Ishikawa (cell line): ENCODE measurements at regions not wholly inside any gene's neighbourhood (a gene's known extent, or its start where the extent isn't known, plus 50 kb on each side); places are given as distances from the start of the nearest gene placed in this dataset.

Source experiments
- CEBPB ChIP-seq: IDR thresholded peaks from 2 replicates; pipeline ENCODE4 v1.6.1; 2012
- CREB1 ChIP-seq: IDR thresholded peaks from 2 replicates; pipeline ENCODE4 v1.6.1; 2012; ENCODE audit warnings: low read depth
- EGR1 ChIP-seq: IDR thresholded peaks from 2 replicates; pipeline ENCODE4 v1.6.1; 2012
- EP300 ChIP-seq: IDR thresholded peaks from 2 replicates; pipeline ENCODE4 v1.6.1; 2012; ENCODE audit warnings: borderline replicate concordance
- FOXM1 ChIP-seq: IDR thresholded peaks from 2 replicates; pipeline ENCODE4 v1.6.1; 2012; ENCODE audit warnings: low read depth, borderline replicate concordance
- MAX ChIP-seq: IDR thresholded peaks from 2 replicates; pipeline ENCODE4 v1.6.1; 2012
- NFIC ChIP-seq: IDR thresholded peaks from 2 replicates; pipeline ENCODE4 v1.6.1; 2012
- RAD21 ChIP-seq: IDR thresholded peaks from 2 replicates; pipeline ENCODE4 v1.6.1; 2012; ENCODE audit warnings: low read depth
- REST ChIP-seq: IDR thresholded peaks from 2 replicates; pipeline ENCODE4 v1.6.1; 2012; ENCODE audit warnings: low read depth, mild to moderate bottlenecking
- TAF1 ChIP-seq: IDR thresholded peaks from 2 replicates; pipeline ENCODE4 v1.6.1; 2012; ENCODE audit warnings: low read depth, mild to moderate bottlenecking
- TCF12 ChIP-seq: IDR thresholded peaks from 2 replicates; pipeline ENCODE4 v1.6.1; 2012; ENCODE audit warnings: low read depth
- TEAD4 ChIP-seq: IDR thresholded peaks from 2 replicates; pipeline ENCODE4 v1.6.1; 2012
- YY1 ChIP-seq: IDR thresholded peaks from 2 replicates; pipeline ENCODE4 v1.6.1; 2012; ENCODE audit warnings: low read depth
- ZBTB7A ChIP-seq: IDR thresholded peaks from 2 replicates; pipeline ENCODE4 v1.6.1; 2012; ENCODE audit warnings: low read depth
- TF ChIP-seq, protein P1 (sequence below): IDR thresholded peaks from 2 replicates; pipeline ENCODE4 v1.6.1; 2012

DNA sequence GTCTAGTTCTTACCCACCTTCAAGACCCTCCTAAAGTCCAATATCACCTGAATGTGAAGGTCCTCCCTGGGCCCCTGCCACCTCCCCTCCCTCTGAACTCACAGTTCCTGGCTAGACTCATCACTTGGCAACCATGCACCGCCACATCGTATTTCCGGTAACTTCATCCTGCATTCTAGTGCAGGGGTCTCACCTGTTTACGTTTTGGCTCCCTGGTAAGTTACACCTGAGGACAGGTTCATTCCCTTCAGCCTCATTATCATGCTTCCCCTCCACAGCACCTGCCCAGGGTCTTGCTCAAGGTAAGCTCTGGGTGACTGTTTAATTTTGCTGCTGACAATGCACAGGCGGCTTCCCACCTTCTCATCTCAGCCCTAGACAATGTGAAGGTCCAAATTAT, 93.1 kb downstream of the MIS18A start:
- no peak for TF ChIP-seq NFIC
- TF ChIP-seq CREB1: no peak
- TF ChIP-seq EGR1: no peak
- no peak for TF ChIP-seq EP300

DNA sequence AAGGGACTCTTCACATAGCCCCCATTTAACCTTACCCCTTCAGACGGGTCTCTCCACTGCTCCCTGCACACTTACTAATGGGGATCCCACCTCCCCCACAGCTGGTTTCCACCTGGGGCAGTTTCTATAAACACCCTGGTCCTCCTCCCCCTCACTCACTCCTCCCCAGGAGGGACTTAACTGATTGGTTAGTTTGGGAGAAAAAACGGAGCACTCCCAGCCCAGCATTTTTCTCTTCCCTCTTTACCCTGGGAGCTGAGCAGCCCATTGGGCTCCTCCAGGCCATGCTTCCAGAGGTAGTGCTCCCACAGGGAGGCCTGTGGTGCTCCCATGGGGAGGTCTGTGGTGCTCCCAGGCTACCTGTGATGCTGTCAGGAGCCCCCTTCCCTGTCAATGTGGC, 93.7 kb downstream of the MIS18A start:
- TF ChIP-seq ZBTB7A (no peak), REST (no peak), EP300 (no peak), TCF12 (no peak)
- TF ChIP-seq, protein P1, sequence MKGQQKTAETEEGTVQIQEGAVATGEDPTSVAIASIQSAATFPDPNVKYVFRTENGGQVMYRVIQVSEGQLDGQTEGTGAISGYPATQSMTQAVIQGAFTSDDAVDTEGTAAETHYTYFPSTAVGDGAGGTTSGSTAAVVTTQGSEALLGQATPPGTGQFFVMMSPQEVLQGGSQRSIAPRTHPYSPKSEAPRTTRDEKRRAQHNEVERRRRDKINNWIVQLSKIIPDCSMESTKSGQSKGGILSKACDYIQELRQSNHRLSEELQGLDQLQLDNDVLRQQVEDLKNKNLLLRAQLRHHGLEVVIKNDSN: no peak

DNA sequence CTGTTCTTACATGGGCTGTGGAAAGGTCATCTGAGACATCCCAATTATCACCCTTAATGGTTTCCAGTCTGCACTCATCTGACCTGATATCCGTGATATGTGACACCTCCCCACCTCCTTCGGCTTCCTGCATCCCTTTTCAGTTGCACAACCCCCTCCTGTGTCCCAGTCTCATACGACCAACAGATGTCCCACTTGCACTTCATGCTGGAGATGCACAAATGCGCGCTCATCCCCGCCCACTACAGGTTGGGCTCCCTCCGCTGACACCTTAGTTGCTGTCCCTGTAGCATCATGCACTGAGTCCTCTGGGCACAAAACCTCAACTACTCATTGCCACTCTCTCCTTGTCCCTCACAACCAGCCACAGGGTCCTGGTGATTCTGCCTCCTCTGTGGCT, 94.4 kb downstream of the MIS18A start:
- TF ChIP-seq EP300: no peak

- no peak for TF ChIP-seq EP300
- no peak for TF ChIP-seq RAD21
- TF ChIP-seq, protein P1: no peak
- TF ChIP-seq CEBPB: no peak
- no peak for TF ChIP-seq ZBTB7A
- no peak for TF ChIP-seq CREB1
- no peak for TF ChIP-seq TCF12
- no peak for TF ChIP-seq YY1
- no peak for TF ChIP-seq EGR1
- TF ChIP-seq MAX: no peak
- no peak for TF ChIP-seq TAF1
- no peak for TF ChIP-seq FOXM1
- TF ChIP-seq NFIC: no peak
Observed at GRCh38 chr21:32184065-32184464, 94.8 kb downstream of the MIS18A start.

- no peak for TF ChIP-seq RAD21
- no peak for TF ChIP-seq NFIC
- TF ChIP-seq CEBPB: no peak
- no peak for TF ChIP-seq MAX
- no peak for TF ChIP-seq TAF1
- TF ChIP-seq CREB1: no peak
- TF ChIP-seq YY1: no peak
- TF ChIP-seq ZBTB7A: no peak
- TF ChIP-seq TEAD4: no peak
- no peak for TF ChIP-seq EP300
- TF ChIP-seq, protein P1: no peak
- TF ChIP-seq FOXM1: no peak
- TF ChIP-seq REST: no peak
- no peak for TF ChIP-seq EGR1
- no peak for TF ChIP-seq TCF12
Observed at GRCh38 chr21:32183396-32183795, 95.5 kb downstream of the MIS18A start.

DNA sequence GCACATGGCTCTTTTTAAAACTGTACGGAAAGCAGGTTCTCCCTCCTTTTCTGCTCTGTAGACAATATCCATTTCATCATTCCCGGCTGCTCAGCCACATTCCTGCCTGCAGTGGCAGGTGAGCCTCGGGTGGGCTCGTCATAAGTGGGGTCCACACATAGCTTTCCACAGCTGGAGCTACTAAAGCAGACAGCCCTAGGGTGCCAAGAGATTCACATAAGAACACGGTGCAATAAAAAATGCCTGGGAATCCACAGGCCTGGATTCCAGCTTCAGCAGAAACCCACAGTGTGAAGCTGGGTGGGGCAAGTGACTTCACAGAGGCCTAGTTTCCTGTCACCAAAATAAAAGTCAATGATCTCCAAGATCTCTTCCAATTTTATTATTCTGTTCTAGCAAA, 96.4 kb downstream of the MIS18A start:
- TF ChIP-seq NFIC (no peak), EGR1 (no peak), ZBTB7A (no peak), FOXM1 (no peak), YY1 (no peak)

DNA sequence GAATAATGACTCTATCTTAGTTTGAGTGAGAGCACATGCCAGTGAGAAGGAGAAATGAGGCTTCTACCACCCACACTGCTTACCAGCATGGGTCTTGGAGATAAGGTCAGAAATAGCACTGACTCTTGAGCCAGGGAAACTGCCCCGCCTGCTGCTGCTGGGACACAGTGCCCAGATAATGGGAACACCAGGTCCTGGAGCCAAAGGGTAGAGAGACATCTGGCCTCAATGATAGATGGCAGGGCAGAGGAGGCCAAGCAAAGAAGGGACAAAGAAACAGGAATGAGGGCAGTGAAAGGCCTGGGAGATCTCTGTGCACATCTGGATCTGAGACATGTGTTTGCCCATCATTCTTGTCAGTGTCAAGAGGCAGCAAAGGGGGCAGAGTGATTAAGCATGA, 97.4 kb downstream of the MIS18A start:
- TF ChIP-seq MAX: no peak
- TF ChIP-seq ZBTB7A: no peak
- no peak for TF ChIP-seq YY1
- TF ChIP-seq TCF12: no peak
- no peak for TF ChIP-seq FOXM1
- TF ChIP-seq EGR1: no peak
- TF ChIP-seq REST: no peak
- no peak for TF ChIP-seq TAF1
- TF ChIP-seq TEAD4: no peak
- no peak for TF ChIP-seq EP300
- no peak for TF ChIP-seq RAD21
